Ishikawa (cell line): ENCODE measurements at regions not wholly inside any gene's neighbourhood (a gene's known extent, or its start where the extent isn't known, plus 50 kb on each side); places are given as distances from the start of the nearest gene placed in this dataset.

Experiments
- CEBPB ChIP-seq: IDR thresholded peaks from 2 replicates; pipeline ENCODE4 v1.6.1; 2012
- CREB1 ChIP-seq: IDR thresholded peaks from 2 replicates; pipeline ENCODE4 v1.6.1; 2012; ENCODE audit warnings: low read depth
- EGR1 ChIP-seq: IDR thresholded peaks from 2 replicates; pipeline ENCODE4 v1.6.1; 2012
- EP300 ChIP-seq: IDR thresholded peaks from 2 replicates; pipeline ENCODE4 v1.6.1; 2012; ENCODE audit warnings: borderline replicate concordance
- FOXM1 ChIP-seq: IDR thresholded peaks from 2 replicates; pipeline ENCODE4 v1.6.1; 2012; ENCODE audit warnings: low read depth, borderline replicate concordance
- MAX ChIP-seq: IDR thresholded peaks from 2 replicates; pipeline ENCODE4 v1.6.1; 2012
- RAD21 ChIP-seq: IDR thresholded peaks from 2 replicates; pipeline ENCODE4 v1.6.1; 2012; ENCODE audit warnings: low read depth
- TCF12 ChIP-seq: IDR thresholded peaks from 2 replicates; pipeline ENCODE4 v1.6.1; 2012; ENCODE audit warnings: low read depth
- TEAD4 ChIP-seq: IDR thresholded peaks from 2 replicates; pipeline ENCODE4 v1.6.1; 2012
- YY1 ChIP-seq: IDR thresholded peaks from 2 replicates; pipeline ENCODE4 v1.6.1; 2012; ENCODE audit warnings: low read depth
- ZBTB7A ChIP-seq: IDR thresholded peaks from 2 replicates; pipeline ENCODE4 v1.6.1; 2012; ENCODE audit warnings: low read depth
- TF ChIP-seq, protein P1 (sequence below): IDR thresholded peaks from 2 replicates; pipeline ENCODE4 v1.6.1; 2012; ENCODE audit warnings: low read depth, mild to moderate bottlenecking

- TF ChIP-seq YY1 (no peak), MAX (no peak), TCF12 (no peak), RAD21 (no peak), FOXM1 (no peak), EP300 (no peak), ZBTB7A (no peak), TEAD4 (no peak), CREB1 (no peak), CEBPB (no peak), EGR1 (no peak)
- TF ChIP-seq, protein P1, sequence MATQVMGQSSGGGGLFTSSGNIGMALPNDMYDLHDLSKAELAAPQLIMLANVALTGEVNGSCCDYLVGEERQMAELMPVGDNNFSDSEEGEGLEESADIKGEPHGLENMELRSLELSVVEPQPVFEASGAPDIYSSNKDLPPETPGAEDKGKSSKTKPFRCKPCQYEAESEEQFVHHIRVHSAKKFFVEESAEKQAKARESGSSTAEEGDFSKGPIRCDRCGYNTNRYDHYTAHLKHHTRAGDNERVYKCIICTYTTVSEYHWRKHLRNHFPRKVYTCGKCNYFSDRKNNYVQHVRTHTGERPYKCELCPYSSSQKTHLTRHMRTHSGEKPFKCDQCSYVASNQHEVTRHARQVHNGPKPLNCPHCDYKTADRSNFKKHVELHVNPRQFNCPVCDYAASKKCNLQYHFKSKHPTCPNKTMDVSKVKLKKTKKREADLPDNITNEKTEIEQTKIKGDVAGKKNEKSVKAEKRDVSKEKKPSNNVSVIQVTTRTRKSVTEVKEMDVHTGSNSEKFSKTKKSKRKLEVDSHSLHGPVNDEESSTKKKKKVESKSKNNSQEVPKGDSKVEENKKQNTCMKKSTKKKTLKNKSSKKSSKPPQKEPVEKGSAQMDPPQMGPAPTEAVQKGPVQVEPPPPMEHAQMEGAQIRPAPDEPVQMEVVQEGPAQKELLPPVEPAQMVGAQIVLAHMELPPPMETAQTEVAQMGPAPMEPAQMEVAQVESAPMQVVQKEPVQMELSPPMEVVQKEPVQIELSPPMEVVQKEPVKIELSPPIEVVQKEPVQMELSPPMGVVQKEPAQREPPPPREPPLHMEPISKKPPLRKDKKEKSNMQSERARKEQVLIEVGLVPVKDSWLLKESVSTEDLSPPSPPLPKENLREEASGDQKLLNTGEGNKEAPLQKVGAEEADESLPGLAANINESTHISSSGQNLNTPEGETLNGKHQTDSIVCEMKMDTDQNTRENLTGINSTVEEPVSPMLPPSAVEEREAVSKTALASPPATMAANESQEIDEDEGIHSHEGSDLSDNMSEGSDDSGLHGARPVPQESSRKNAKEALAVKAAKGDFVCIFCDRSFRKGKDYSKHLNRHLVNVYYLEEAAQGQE, result no peak
Measured at GRCh38 chr13:99037756-99038155, 59.9 kb upstream of the DOCK9 start.
